ENCODE measurements at regions not wholly inside any gene's neighbourhood (a gene's known extent, or its start where the extent isn't known, plus 50 kb on each side); places are given as distances from the start of the nearest gene placed in this dataset.

- Mint-ChIP-seq H3K4me3 (ENCODE audit: unreplicated experiment) (no peak overlapping the region), H3K27ac (ENCODE audit: unreplicated experiment) (no peak overlapping the region), H3K9me3 (ENCODE audit: low read depth) (peaks cover 2% of the 10 kb centered on the region), H3K36me3 (ENCODE audit: low read depth) (no peaks in the 10 kb centered on the region), H3K27me3 (ENCODE audit: low read depth) (no peaks in the 10 kb centered on the region), H3K4me1 (ENCODE audit: low read depth) (peaks cover 6% of the 10 kb centered on the region)
- no peak for TF ChIP-seq CTCF (IDR thresholded peaks at IDR 0.05)
- no peak for DNase-seq (ENCODE audit: low spot score)
These were observed 111.2 kb downstream of the MGST1 start for GRCh38 chr12:16458521-16459078.

GRCh38 chr12:16467272-16467671 is 119.8 kb downstream of the MGST1 start:
- Mint-ChIP-seq H3K4me1 (ENCODE audit: low read depth) (no peaks in the 10 kb centered on the region), H3K36me3 (ENCODE audit: low read depth) (no peaks in the 10 kb centered on the region), H3K27me3 (ENCODE audit: low read depth) (no peaks in the 10 kb centered on the region), H3K27ac (ENCODE audit: unreplicated experiment) (no peak overlapping the region), H3K9me3 (ENCODE audit: low read depth) (no peaks in the 10 kb centered on the region), H3K4me3 (ENCODE audit: unreplicated experiment) (no peak overlapping the region)
- TF ChIP-seq CTCF (IDR thresholded peaks at IDR 0.05) = no peak
- no peak for DNase-seq (ENCODE audit: low spot score)

DNA sequence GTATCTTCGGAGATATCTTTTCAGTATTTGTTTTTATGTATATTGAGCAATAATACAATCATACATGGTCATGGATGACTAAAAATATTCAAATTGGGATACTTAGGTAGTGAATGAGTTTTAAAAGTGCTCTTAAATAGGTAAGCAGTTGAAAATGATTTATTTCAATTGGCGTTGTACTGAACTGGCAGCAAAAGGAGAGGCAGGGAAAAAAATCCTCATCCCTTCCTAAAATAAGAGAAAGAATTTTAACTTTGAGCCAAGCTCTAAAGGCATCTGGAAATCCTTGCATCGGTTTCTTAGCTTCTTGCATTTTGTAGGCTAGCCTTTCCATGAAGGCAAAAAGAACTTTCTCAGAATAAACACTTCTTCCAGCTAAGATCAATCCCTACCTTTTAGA is 125.2 kb downstream of the MGST1 start:
- DNase-seq (ENCODE audit: low spot score) = no peak
- Mint-ChIP-seq H3K27me3 (ENCODE audit: low read depth) (no peaks in the 10 kb centered on the region), H3K4me1 (ENCODE audit: low read depth) (peaks cover 3% of the 10 kb centered on the region), H3K9me3 (ENCODE audit: low read depth) (no peaks in the 10 kb centered on the region), H3K4me3 (ENCODE audit: unreplicated experiment) (no peak overlapping the region), H3K27ac (ENCODE audit: unreplicated experiment) (no peak overlapping the region), H3K36me3 (ENCODE audit: low read depth) (no peaks in the 10 kb centered on the region)
- no peak for TF ChIP-seq CTCF (IDR thresholded peaks at IDR 0.05)

- Mint-ChIP-seq H3K27me3 (ENCODE audit: low read depth) (no peaks in the 10 kb centered on the region), H3K4me3 (ENCODE audit: unreplicated experiment) (no peak overlapping the region), H3K36me3 (ENCODE audit: low read depth) (no peaks in the 10 kb centered on the region), H3K9me3 (ENCODE audit: low read depth) (no peaks in the 10 kb centered on the region), H3K27ac (ENCODE audit: unreplicated experiment) (no peak overlapping the region), H3K4me1 (ENCODE audit: low read depth) (peaks cover 3% of the 10 kb centered on the region)
- TF ChIP-seq CTCF (IDR thresholded peaks at IDR 0.05) = no peak
- DNase-seq (ENCODE audit: low spot score) = no peak
These were observed 126.3 kb downstream of the MGST1 start for GRCh38 chr12:16473610-16474326.

- TF ChIP-seq CTCF (IDR thresholded peaks at IDR 0.05) = no peak
- Mint-ChIP-seq H3K4me1 (ENCODE audit: low read depth) (peaks cover 3% of the 10 kb centered on the region), H3K4me3 (ENCODE audit: unreplicated experiment) (no peak overlapping the region), H3K27ac (ENCODE audit: unreplicated experiment) (no peak overlapping the region), H3K27me3 (ENCODE audit: low read depth) (no peaks in the 10 kb centered on the region), H3K36me3 (ENCODE audit: low read depth) (no peaks in the 10 kb centered on the region), H3K9me3 (ENCODE audit: low read depth) (no peaks in the 10 kb centered on the region)
- no peak for DNase-seq (ENCODE audit: low spot score)
These were observed 127.4 kb downstream of the MGST1 start for GRCh38 chr12:16474801-16475200.

Data from chondrocyte (in vitro differentiated cells).